ENCODE measurements at regions not wholly inside any gene's neighbourhood (a gene's known extent, or its start where the extent isn't known, plus 50 kb on each side); places are given as distances from the start of the nearest gene placed in this dataset.

DNA sequence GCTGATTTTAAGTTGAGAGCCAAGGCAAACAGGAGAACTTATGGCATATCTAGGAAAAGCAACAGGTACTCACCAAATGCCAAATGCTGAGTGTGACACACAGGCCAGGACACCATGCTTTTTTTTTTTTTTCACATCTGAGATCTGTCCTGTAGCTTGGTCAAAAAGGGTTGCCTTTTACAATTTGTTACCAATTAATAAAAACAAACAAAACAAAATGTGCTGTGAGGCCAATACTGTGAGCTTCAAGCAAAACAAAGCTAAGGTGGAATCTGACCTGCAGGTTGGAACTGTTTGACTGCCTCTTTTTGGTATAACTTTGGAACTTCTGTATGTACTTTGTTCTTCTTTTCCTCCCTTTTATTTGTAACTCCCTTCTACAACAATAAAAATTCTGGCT is 548.5 kb upstream of the IGFBP7 start:
- no peak overlapping the region for H3K27ac Mint-ChIP-seq
- no peaks in the 10 kb centered on the region for H3K4me1 Mint-ChIP-seq (ENCODE audit: low read depth)
- no peaks in the 10 kb centered on the region for H3K27me3 Mint-ChIP-seq
- H3K4me3 Mint-ChIP-seq, result no peak overlapping the region
- H3K36me3 Mint-ChIP-seq (ENCODE audit: low read depth), result no peaks in the 10 kb centered on the region
- H3K9me3 Mint-ChIP-seq, result peaks cover 3% of the 10 kb centered on the region

DNA sequence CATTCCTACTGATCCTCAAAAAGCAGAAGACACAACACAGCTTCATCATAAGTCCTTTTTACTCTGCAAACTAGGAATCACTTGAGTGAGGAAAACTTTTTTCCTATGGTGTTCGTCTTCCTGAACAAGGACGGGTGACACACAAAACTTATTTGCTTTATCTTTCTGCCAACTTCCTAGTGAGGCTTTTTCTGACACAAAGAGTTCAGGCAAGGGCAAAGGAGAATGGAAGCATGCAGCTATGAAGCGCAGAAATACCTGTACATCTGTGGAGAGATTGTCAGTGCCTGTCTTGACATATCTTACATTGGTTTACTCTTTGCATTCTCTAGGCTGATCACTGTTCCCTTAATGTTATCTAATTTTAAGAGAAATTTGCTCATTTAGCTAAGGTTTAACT is 548.0 kb upstream of the IGFBP7 start:
- H3K27ac Mint-ChIP-seq, result no peak overlapping the region
- H3K9me3 Mint-ChIP-seq, result peaks cover 3% of the 10 kb centered on the region
- no peaks in the 10 kb centered on the region for H3K4me1 Mint-ChIP-seq (ENCODE audit: low read depth)
- H3K4me3 Mint-ChIP-seq, result no peak overlapping the region
- no peaks in the 10 kb centered on the region for H3K36me3 Mint-ChIP-seq (ENCODE audit: low read depth)
- H3K27me3 Mint-ChIP-seq, result no peaks in the 10 kb centered on the region

GRCh38 chr4:57655342-57655741 is 545.2 kb upstream of the IGFBP7 start:
- H3K4me1 Mint-ChIP-seq (ENCODE audit: low read depth), result no peaks in the 10 kb centered on the region
- H3K36me3 Mint-ChIP-seq (ENCODE audit: low read depth), result no peaks in the 10 kb centered on the region
- peaks cover 8% of the 10 kb centered on the region for H3K9me3 Mint-ChIP-seq
- no peaks in the 10 kb centered on the region for H3K27me3 Mint-ChIP-seq
- H3K4me3 Mint-ChIP-seq, result no peak overlapping the region
- H3K27ac Mint-ChIP-seq, result no peak overlapping the region

DNA sequence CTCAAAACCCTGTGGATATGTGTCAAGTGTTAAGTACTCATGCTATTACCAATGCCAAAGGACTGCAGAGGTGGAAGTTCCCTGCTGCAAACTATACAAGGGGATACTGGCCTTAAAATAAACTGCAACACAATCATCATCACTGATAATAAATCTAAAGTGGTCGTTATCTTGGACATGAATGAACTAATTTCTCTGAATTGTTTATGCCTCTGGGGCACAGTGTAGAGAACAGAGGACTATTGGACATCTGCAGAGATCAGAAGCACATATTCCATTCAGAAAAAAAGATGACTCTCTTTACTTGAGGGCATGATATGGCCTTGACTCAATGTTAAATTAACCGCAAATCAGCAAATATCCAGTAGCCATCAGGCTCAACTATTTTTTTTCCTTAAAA is 542.6 kb upstream of the IGFBP7 start:
- Mint-ChIP-seq H3K4me1 (ENCODE audit: low read depth) (no peaks in the 10 kb centered on the region), H3K9me3 (peaks cover 8% of the 10 kb centered on the region), H3K4me3 (no peak overlapping the region), H3K36me3 (ENCODE audit: low read depth) (no peaks in the 10 kb centered on the region), H3K27ac (no peak overlapping the region), H3K27me3 (no peaks in the 10 kb centered on the region)

DNA sequence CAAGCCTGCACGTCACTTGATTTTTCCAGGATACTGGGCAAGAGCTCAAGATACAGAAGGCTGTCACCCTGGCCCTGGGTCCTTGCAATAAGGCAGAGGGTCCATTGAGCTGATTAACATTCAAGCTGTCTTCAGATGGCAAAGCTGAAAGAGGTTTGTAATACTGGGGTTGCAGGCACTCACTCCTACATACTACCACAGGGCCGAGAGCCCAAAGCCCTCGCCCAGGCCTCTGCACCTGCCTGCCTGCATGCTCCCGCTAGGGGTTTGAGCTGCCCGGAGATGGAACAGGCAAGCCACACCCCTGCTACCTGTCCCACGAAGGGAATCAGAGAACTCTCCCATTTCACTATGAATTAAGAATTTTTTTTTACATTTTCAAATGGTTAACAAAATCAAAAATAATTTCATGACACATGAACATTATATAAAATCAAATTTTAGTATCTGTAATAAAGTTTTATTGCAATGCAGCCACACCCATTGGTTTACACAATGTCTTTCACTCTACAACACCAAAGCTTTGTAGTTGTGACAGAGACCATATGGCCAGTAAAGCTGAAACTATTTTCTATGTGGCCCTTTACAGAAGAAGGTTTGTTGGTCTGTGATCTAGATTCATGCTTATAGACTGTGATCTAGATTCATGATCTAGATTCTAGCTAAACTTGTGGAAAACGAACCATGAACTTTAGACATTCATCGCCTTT is 530.4 kb upstream of the IGFBP7 start:
- H3K4me3 Mint-ChIP-seq, result no peak overlapping the region
- no peaks in the 10 kb centered on the region for H3K9me3 Mint-ChIP-seq
- no peaks in the 10 kb centered on the region for H3K4me1 Mint-ChIP-seq (ENCODE audit: low read depth)

DNA sequence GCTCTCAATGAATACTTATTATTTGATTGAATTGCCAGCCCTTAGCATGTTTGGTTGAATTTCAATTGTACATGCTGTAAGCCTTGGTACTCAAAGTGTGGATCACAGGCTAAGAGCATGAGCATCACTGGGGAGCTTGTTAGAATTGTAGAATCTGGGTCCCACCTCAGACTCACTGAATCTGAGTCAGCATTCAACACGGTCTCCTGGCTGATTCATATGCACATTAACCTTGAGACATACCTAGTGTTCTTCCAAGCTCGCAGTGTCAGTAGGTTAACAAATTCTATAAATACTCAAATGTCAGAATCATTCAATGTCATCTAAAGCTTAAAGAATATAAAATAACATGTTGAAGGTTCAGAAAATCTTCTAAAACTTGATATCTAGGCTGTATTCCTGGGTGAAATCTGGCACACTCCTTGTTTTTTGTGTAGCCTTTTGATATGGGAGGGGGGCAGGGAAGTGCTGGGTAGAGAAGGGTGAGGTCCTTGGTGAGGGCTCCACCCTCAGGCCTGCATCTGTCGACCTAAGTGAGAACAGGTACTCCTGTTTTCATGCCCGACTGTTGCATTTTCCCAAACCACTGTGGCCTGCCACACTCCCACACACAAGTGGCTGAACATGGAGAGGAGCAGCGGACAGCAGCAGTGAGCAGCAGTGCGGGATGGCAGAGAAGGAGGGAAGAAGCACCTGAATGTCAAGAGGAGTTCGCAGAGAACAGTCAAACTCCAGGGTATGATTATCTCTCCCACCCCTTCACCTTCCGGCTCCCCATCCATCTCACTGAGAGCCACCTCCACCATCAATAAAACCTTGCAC is 529.6 kb upstream of the IGFBP7 start:
- Mint-ChIP-seq H3K4me1 (ENCODE audit: low read depth) (no peaks in the 10 kb centered on the region), H3K4me3 (no peak overlapping the region), H3K9me3 (no peaks in the 10 kb centered on the region), H3K36me3 (ENCODE audit: low read depth) (no peaks in the 10 kb centered on the region), H3K27me3 (no peaks in the 10 kb centered on the region), H3K27ac (no peak overlapping the region)

More for the DNA sequence above, 530.4 kb upstream of the IGFBP7 start:
- no peaks in the 10 kb centered on the region for H3K27me3 Mint-ChIP-seq
- no peaks in the 10 kb centered on the region for H3K36me3 Mint-ChIP-seq (ENCODE audit: low read depth)
- H3K27ac Mint-ChIP-seq, result no peak overlapping the region

GRCh38 chr4:57635910-57636309 is 525.7 kb upstream of the IGFBP7 start:
- Mint-ChIP-seq H3K4me3 (no peak overlapping the region), H3K27ac (no peak overlapping the region), H3K4me1 (ENCODE audit: low read depth) (no peaks in the 10 kb centered on the region), H3K36me3 (ENCODE audit: low read depth) (no peaks in the 10 kb centered on the region), H3K27me3 (no peaks in the 10 kb centered on the region), H3K9me3 (peaks cover 1% of the 10 kb centered on the region)

DNA sequence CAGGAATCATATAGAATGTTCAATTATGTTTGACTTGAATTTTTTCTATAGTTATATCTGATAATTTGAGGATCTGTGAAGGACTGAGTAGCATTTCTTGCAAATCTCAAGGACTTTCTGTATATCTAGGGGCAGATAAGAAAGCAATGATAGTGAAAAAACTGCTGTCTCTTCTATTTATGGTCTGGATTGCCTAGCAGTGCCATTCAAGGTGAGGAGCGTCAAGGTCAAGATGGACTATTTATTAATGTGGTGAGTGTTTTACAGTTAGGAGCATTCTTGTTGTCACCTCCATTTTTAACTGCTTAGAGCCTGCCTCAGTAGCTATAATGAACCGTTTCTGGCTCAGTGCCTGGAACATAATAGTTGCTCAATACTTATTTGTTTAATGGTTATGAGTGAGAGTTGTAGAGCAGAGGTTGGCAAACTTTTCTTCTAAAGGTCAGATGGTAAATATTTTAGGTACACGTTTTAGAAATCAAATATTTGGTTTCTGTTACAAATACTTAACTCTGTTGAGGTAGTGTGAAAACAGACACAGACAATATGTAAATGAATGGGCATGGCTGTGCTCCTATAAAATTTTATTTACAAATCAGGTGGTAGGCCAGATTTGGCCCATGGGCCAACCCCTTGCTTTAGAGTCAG is 523.2 kb upstream of the IGFBP7 start:
- no peak overlapping the region for H3K27ac Mint-ChIP-seq
- no peaks in the 10 kb centered on the region for H3K27me3 Mint-ChIP-seq
- H3K9me3 Mint-ChIP-seq, result peaks cover 8% of the 10 kb centered on the region
- H3K4me3 Mint-ChIP-seq, result no peak overlapping the region
- no peaks in the 10 kb centered on the region for H3K4me1 Mint-ChIP-seq (ENCODE audit: low read depth)
- no peaks in the 10 kb centered on the region for H3K36me3 Mint-ChIP-seq (ENCODE audit: low read depth)

GRCh38 chr4:57632564-57632963 is 522.4 kb upstream of the IGFBP7 start:
- Mint-ChIP-seq H3K27ac (no peak overlapping the region), H3K27me3 (no peaks in the 10 kb centered on the region), H3K4me3 (no peak overlapping the region), H3K9me3 (peaks cover 8% of the 10 kb centered on the region), H3K4me1 (ENCODE audit: low read depth) (no peaks in the 10 kb centered on the region), H3K36me3 (ENCODE audit: low read depth) (no peaks in the 10 kb centered on the region)

DNA sequence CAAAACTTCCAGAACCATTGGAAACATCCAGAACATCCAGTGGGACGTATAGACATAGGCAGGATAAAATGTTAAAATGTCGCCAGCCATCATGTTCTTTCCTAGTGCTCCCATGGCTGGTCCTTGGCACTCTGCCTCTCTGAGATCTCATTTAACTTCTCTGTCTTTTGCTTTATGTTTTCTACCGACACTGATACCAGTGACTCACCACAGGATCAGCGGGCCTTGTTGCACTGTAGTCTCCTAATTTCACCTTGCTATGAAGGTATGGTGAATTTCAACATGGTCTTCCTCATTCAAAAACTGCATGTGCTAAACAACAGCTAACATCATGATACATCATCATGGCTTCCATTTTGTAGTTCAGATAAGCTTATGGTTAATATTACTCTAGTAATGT is 521.0 kb upstream of the IGFBP7 start:
- H3K27ac Mint-ChIP-seq, result no peak overlapping the region
- H3K4me3 Mint-ChIP-seq, result no peak overlapping the region
- H3K9me3 Mint-ChIP-seq, result peaks cover 8% of the 10 kb centered on the region
- H3K27me3 Mint-ChIP-seq, result no peaks in the 10 kb centered on the region
- H3K36me3 Mint-ChIP-seq (ENCODE audit: low read depth), result no peaks in the 10 kb centered on the region
- H3K4me1 Mint-ChIP-seq (ENCODE audit: low read depth), result no peaks in the 10 kb centered on the region

DNA sequence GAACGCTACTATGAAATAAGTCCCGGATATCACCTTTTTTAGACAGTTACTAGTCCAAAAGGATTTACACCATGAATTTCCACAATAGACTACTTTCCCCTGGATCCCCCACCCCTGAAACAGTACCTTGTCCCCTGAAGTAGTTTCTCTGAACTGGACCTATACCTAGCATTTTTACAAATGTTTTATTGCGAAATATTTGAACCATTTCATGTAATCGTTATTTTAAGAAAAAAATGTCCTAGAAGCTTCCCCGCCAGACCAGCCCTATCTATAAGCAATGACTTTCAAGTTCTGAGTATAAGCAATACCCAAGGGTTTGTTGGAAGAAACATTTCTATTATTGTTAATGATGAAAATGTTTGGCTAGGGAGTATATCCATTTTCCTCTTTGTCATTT is 517.8 kb upstream of the IGFBP7 start:
- Mint-ChIP-seq H3K4me1 (ENCODE audit: low read depth) (no peaks in the 10 kb centered on the region), H3K27me3 (no peaks in the 10 kb centered on the region), H3K36me3 (ENCODE audit: low read depth) (no peaks in the 10 kb centered on the region), H3K27ac (no peak overlapping the region), H3K4me3 (no peak overlapping the region), H3K9me3 (peaks cover 8% of the 10 kb centered on the region)

- Mint-ChIP-seq H3K4me3 (no peak overlapping the region), H3K36me3 (ENCODE audit: low read depth) (no peaks in the 10 kb centered on the region), H3K27me3 (no peaks in the 10 kb centered on the region), H3K4me1 (ENCODE audit: low read depth) (no peaks in the 10 kb centered on the region), H3K9me3 (no peaks in the 10 kb centered on the region), H3K27ac (no peak overlapping the region)
These were observed 504.2 kb upstream of the IGFBP7 start for GRCh38 chr4:57614257-57614932.

- H3K27ac Mint-ChIP-seq, result no peak overlapping the region
- no peak overlapping the region for H3K4me3 Mint-ChIP-seq
- H3K9me3 Mint-ChIP-seq, result no peaks in the 10 kb centered on the region
- H3K4me1 Mint-ChIP-seq (ENCODE audit: low read depth), result no peaks in the 10 kb centered on the region
- no peaks in the 10 kb centered on the region for H3K27me3 Mint-ChIP-seq
- H3K36me3 Mint-ChIP-seq (ENCODE audit: low read depth), result no peaks in the 10 kb centered on the region
These were observed 502.1 kb upstream of the IGFBP7 start for GRCh38 chr4:57612279-57612678.

- Mint-ChIP-seq H3K27ac (no peak overlapping the region), H3K4me1 (ENCODE audit: low read depth) (no peaks in the 10 kb centered on the region), H3K9me3 (no peaks in the 10 kb centered on the region), H3K27me3 (no peaks in the 10 kb centered on the region), H3K4me3 (no peak overlapping the region), H3K36me3 (ENCODE audit: low read depth) (no peaks in the 10 kb centered on the region)
These were observed 497.5 kb upstream of the IGFBP7 start for GRCh38 chr4:57607566-57608180.
